Lower lobe of right lung (tissue), 2 donors: ENCODE measurements at regions not wholly inside any gene's neighbourhood (a gene's known extent, or its start where the extent isn't known, plus 50 kb on each side); places are given as distances from the start of the nearest gene placed in this dataset.

ENCODE experiments used
- ATAC-seq, 2 donors: fragments of 200-7000 bp; cut with Tn5 transposase; one replicate each; pipeline ENCODE4 v1.9.1; 2020 to 2022; ENCODE audit warnings: mild to moderate bottlenecking in 2 of 2, moderate library complexity in 2 of 2
- DNase-seq: peaks from one replicate; pipeline ENCODE4 v3.0.0-alpha.2; 2020
- H3K27ac ChIP-seq: fragments of 200-600 bp; one replicate; pipeline ENCODE4 v1.8.0; 2022
- H3K27me3 ChIP-seq: fragments of 200-600 bp; one replicate; pipeline ENCODE4 v1.8.0; 2022; ENCODE audit warnings: low read depth
- H3K36me3 ChIP-seq: fragments of 200-600 bp; one replicate; pipeline ENCODE4 v1.8.0; 2022; ENCODE audit warnings: mild to moderate bottlenecking
- H3K4me1 ChIP-seq: fragments of 200-600 bp; one replicate; pipeline ENCODE4 v1.8.0; 2022
- H3K4me3 ChIP-seq: fragments of 200-600 bp; one replicate; pipeline ENCODE4 v1.8.0; 2022; ENCODE audit warnings: mild to moderate bottlenecking
- H3K9me3 ChIP-seq: fragments of 200-600 bp; one replicate; pipeline ENCODE4 v1.8.0; 2022
- intact Hi-C: fragments of 100-400 bp; cut with DNase I; formaldehyde crosslinking; loops from one replicate; pipeline ENCODE4 v1.11.0; 2022
- TF ChIP-seq, protein P1 (sequence below): fragments of 200-600 bp; IDR thresholded peaks from one replicate; pipeline ENCODE4 v1.8.0; 2022; ENCODE audit warnings: antibody characterized with exemption, mild to moderate bottlenecking
- donor health status: DM: no; HTN: yes; CAD: no; lungs with severe emphysema.

DNA sequence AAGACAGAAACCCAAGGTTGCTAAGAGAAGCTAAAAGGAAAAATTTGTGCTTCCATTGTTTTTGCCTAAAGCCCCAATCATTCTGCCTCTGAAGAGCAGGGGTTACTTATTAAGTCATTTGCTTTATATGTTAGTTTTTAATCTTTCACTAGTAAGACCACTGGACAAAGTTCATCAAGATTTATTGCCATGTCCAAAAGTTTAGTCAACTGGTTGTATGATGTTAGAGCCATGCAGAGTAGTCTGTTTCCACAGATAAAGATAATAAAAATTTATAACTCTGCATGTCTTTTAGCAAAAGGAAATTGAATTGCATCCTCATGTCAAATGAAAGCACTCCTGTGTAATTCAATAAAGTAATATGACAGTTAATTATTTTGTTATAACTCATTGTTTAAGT is 75.8 kb upstream of the PRKG2 start:
- DNase-seq: no peak
- Histone ChIP-seq H3K27me3 (no peaks in the 10 kb centered on the region), H3K9me3 (no peaks in the 10 kb centered on the region), H3K27ac (no peak overlapping the region), H3K4me1 (no peaks in the 10 kb centered on the region), H3K4me3 (no peak overlapping the region), H3K36me3 (no peaks in the 10 kb centered on the region)
- TF ChIP-seq, protein P1, sequence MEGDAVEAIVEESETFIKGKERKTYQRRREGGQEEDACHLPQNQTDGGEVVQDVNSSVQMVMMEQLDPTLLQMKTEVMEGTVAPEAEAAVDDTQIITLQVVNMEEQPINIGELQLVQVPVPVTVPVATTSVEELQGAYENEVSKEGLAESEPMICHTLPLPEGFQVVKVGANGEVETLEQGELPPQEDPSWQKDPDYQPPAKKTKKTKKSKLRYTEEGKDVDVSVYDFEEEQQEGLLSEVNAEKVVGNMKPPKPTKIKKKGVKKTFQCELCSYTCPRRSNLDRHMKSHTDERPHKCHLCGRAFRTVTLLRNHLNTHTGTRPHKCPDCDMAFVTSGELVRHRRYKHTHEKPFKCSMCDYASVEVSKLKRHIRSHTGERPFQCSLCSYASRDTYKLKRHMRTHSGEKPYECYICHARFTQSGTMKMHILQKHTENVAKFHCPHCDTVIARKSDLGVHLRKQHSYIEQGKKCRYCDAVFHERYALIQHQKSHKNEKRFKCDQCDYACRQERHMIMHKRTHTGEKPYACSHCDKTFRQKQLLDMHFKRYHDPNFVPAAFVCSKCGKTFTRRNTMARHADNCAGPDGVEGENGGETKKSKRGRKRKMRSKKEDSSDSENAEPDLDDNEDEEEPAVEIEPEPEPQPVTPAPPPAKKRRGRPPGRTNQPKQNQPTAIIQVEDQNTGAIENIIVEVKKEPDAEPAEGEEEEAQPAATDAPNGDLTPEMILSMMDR: no peak
- no peak for ATAC-seq
- intact Hi-C loops: no loop called here

DNA sequence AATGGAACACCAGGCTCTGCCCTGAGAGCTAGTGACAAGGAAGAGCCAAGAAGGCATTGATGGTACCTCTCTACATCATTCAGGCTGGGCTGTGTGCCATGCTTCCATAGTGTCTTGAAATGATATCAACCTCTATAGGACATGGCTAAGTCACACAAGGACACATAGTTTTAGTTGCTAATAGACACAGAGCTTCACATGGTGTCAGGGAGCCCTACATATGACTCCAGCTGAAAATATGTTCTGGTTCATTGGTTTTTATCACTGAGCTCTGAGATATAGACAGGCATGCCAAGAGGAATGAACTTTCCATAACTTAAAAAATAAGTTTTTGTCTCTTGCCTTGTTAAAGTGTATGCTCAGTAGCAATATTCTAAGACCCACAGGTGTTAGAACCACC is 72.1 kb upstream of the PRKG2 start:
- TF ChIP-seq, protein P1: no peak
- Histone ChIP-seq H3K27ac (no peak overlapping the region), H3K36me3 (no peaks in the 10 kb centered on the region), H3K4me3 (no peak overlapping the region), H3K9me3 (no peaks in the 10 kb centered on the region), H3K27me3 (no peaks in the 10 kb centered on the region), H3K4me1 (no peaks in the 10 kb centered on the region)
- intact Hi-C loops: no loop called here
- no peak for ATAC-seq
- DNase-seq: no peak

DNA sequence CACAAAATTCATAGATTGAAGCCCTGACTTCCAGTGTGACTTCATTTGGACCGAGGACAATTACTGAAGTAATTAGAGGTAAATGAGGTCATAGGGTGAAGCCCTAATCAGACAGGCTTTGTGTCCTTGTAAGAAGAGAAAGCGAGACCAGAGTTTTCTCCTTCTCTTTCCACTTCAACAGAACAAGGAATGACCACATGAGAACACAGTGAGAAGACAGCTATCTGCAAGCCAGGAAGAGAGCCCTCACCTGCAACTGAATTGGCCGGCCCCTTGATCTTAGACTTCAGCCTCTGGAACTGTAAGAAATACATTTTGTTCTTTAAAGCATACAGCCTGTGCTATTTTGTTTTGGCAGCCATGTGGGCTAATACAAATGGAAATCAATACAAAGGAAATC is 67.1 kb upstream of the PRKG2 start:
- TF ChIP-seq, protein P1: no peak
- Histone ChIP-seq H3K27me3 (no peaks in the 10 kb centered on the region), H3K4me3 (no peak overlapping the region), H3K27ac (no peak overlapping the region), H3K36me3 (no peaks in the 10 kb centered on the region), H3K4me1 (no peaks in the 10 kb centered on the region), H3K9me3 (no peaks in the 10 kb centered on the region)
- DNase-seq (no peak), ATAC-seq (no peak)
- intact Hi-C loops: no loop called here

DNA sequence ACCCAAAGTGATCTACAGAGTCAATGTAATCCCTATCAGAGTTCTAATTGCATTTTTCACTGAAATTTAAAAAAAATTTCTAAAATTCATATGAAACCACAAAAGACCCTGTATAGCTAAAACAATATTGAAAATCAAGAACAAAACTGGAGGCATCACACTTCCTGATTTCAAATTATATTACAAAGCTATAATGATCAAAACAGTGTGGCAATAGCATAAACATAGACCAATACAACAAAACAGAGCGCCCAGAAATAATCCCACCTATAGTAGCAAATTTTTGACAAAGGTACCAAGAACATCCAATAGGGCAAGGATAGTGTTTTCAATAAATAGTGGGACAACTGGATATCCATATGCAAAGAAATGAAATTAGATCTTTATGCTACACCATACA is 59.4 kb upstream of the PRKG2 start:
- H3K27me3 ChIP-seq: no peaks in the 10 kb centered on the region
- H3K9me3 ChIP-seq: peaks cover under 1% of the 10 kb centered on the region
- H3K27ac ChIP-seq: no peak overlapping the region
- H3K36me3 ChIP-seq: no peaks in the 10 kb centered on the region
- no peak overlapping the region for H3K4me3 ChIP-seq
- H3K4me1 ChIP-seq: no peaks in the 10 kb centered on the region
- DNase-seq: no peak
- ATAC-seq: no peak
- TF ChIP-seq, protein P1: no peak
- intact Hi-C loops: no loop called here

DNA sequence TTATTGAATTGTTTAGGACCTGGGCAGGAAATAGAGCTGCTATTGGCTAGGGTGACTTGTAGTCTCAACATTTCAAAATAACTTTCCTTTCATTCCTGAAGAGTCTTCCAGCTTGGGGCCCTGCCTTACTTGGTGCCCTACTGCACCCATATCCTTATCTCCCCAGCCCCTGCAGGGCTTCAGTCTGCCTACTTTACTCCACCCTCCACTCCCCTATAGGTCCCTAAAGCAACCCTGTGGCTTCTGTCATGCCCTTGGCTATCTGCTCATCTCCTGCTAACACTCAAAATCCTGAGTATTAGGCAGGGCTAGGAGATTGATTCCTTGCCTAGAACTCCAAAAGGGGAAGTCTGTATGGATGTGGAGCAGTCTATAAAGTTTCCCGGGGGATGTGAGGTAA is 57.6 kb upstream of the PRKG2 start:
- ATAC-seq (no peak), DNase-seq (no peak)
- no peaks in the 10 kb centered on the region for H3K27me3 ChIP-seq
- intact Hi-C loops: no loop called here
- no peaks in the 10 kb centered on the region for H3K4me1 ChIP-seq
- H3K36me3 ChIP-seq: no peaks in the 10 kb centered on the region
- TF ChIP-seq, protein P1: no peak
- no peak overlapping the region for H3K4me3 ChIP-seq
- peaks cover 3% of the 10 kb centered on the region for H3K9me3 ChIP-seq
- H3K27ac ChIP-seq: no peak overlapping the region
